SK-N-SH (cell line): ENCODE measurements at regions not wholly inside any gene's neighbourhood (a gene's known extent, or its start where the extent isn't known, plus 50 kb on each side); places are given as distances from the start of the nearest gene placed in this dataset.

Experiments
- CTCF ChIA-PET: fragments of 300-600, 350-600 bp; formaldehyde crosslinking; extraction: SDS; loops from one replicate; lab custom pipeline; 2021; lab: Yijun Ruan, JAX
- POLR2A ChIA-PET: fragments of 350-600 bp; sonication (Branson Sonifier 250); formaldehyde crosslinking; extraction: SDS; loops from one replicate; lab custom pipeline; 2020; ENCODE audit warnings: antibody characterized with exemption, inconsistent platforms; lab: Yijun Ruan, JAX
- DNase-seq: peaks from one replicate; pipeline ENCODE4 v3.0.0; 2012
- H2AFZ ChIP-seq: fragments of 200-600 bp; sonication (generic); 2 replicates; pipeline ENCODE4 v1.8.1; 2016; ENCODE audit warnings: antibody characterized with exemption, mild to moderate bottlenecking, low read depth
- H3F3A ChIP-seq: fragments of 200-600 bp; sonication (generic); replicated peaks from 2 replicates; pipeline ENCODE3; 2016; ENCODE audit warnings: antibody characterized with exemption, mild to moderate bottlenecking; ENCODE audit not compliant: insufficient read depth
- H3K27ac ChIP-seq, 2 experiments: fragments of 200-500 bp in 1 of 2; fragments of 200-600 bp in 1 of 2; sonication (Bioruptor generic) in 1 of 2; sonication (generic), shearing (Covaris generic) in 1 of 2; 2 replicates each; pipeline versions ENCODE4 v1.5.1 to v1.6.1; 2014 to 2016; ENCODE audit warnings: low read depth in 2 of 2, inconsistent platforms in 1 of 2, low read length in 1 of 2, mild to moderate bottlenecking in 1 of 2, mixed read lengths in 1 of 2
- H3K27me3 ChIP-seq: fragments of 200-600 bp; sonication (generic), shearing (Covaris generic); 2 replicates; pipeline ENCODE4 v1.6.1; 2016; ENCODE audit warnings: mixed run types; ENCODE audit not compliant: insufficient read depth
- H3K36me3 ChIP-seq, 2 experiments: fragments of 200-500 bp in 1 of 2; fragments of 200-600 bp in 1 of 2; sonication (Bioruptor generic) in 1 of 2; sonication (generic) in 1 of 2; replicated peaks in 1 of 2; 2 replicates each; pipeline versions ENCODE3 to v1.5.1; 2014 to 2016; ENCODE audit warnings: low read length in 1 of 2, mild to moderate bottlenecking in 1 of 2; ENCODE audit not compliant: insufficient read depth in 2 of 2, control insufficient read depth in 1 of 2
- H3K4me1 ChIP-seq, 2 experiments: fragments of 200-500 bp in 1 of 2; fragments of 200-600 bp in 1 of 2; sonication (Bioruptor generic) in 1 of 2; sonication (generic), shearing (Covaris generic) in 1 of 2; 2 replicates each; pipeline versions ENCODE4 v1.5.1 to v1.6.1; 2014 to 2016; ENCODE audit warnings: low read depth in 1 of 2, low read length in 1 of 2, mixed run types in 1 of 2; ENCODE audit not compliant: insufficient read depth in 2 of 2, control insufficient read depth in 1 of 2
- H3K4me2 ChIP-seq: fragments of 200-600 bp; sonication (generic), shearing (Covaris generic); 2 replicates; pipeline ENCODE4 v1.6.1; 2017; ENCODE audit warnings: mixed run types
- H3K4me3 ChIP-seq, 2 experiments: fragments of 200-500 bp in 1 of 2; fragments of 200-600 bp in 1 of 2; sonication (Bioruptor generic) in 1 of 2; sonication (generic), shearing (Covaris generic) in 1 of 2; 2 replicates each; pipeline versions ENCODE4 v1.5.1 to v1.8.1; 2014 to 2016; ENCODE audit warnings: low read depth in 2 of 2, inconsistent platforms in 1 of 2, low read length in 1 of 2, mild to moderate bottlenecking in 1 of 2, mixed read lengths in 1 of 2, moderate library complexity in 1 of 2
- H3K79me2 ChIP-seq: fragments of 200-600 bp; sonication (generic); 2 replicates; pipeline ENCODE4 v1.8.1; 2017; ENCODE audit warnings: mild to moderate bottlenecking; ENCODE audit not compliant: insufficient read depth
- H3K9ac ChIP-seq: fragments of 200-600 bp; sonication (generic); 2 replicates; pipeline ENCODE4 v1.6.1; 2017; ENCODE audit warnings: mixed run types
- H3K9me2 ChIP-seq: fragments of 200-600 bp; sonication (generic); 2 replicates; pipeline ENCODE4 v1.6.1; 2017; ENCODE audit warnings: mixed run types
- H3K9me3 ChIP-seq: fragments of 200-600 bp; sonication (generic); 2 replicates; pipeline ENCODE4 v1.6.1; 2017; ENCODE audit warnings: mixed run types, mild to moderate bottlenecking, moderate library complexity
- H4K20me1 ChIP-seq: fragments of 200-600 bp; sonication (generic); 2 replicates; pipeline ENCODE4 v1.6.1; 2017; ENCODE audit warnings: mild to moderate bottlenecking, mixed run types; ENCODE audit not compliant: insufficient read depth
- CHD2 ChIP-seq: fragments of 150-350 bp; IDR thresholded peaks from 2 replicates; pipeline ENCODE4 v1.6.1; 2018; ENCODE audit warnings: low read length; ENCODE audit not compliant: partially characterized antibody
- CTCF ChIP-seq: fragments of 200-600 bp; sonication (generic); IDR thresholded peaks from 2 replicates; pipeline ENCODE4 v1.6.1; 2017; ENCODE audit warnings: antibody characterized with exemption, mild to moderate bottlenecking, moderate library complexity
- EP300 ChIP-seq, 2 experiments: IDR thresholded peaks; 2 replicates each; pipeline versions ENCODE4 v1.4.0 to v1.6.1; 2012; ENCODE audit warnings: borderline replicate concordance in 1 of 2, low read depth in 1 of 2, low read length in 1 of 2
- FOXM1 ChIP-seq: IDR thresholded peaks from 2 replicates; pipeline ENCODE4 v1.4.0; 2012; ENCODE audit warnings: low read depth, mild to moderate bottlenecking
- IRF3 ChIP-seq: fragments of 150-350 bp; IDR thresholded peaks from 2 replicates; pipeline ENCODE4 v1.6.1; 2016; ENCODE audit warnings: mild to moderate bottlenecking, low read depth, low read length
- MEF2A ChIP-seq: IDR thresholded peaks from 2 replicates; pipeline ENCODE4 v1.4.0; 2012; ENCODE audit warnings: low read depth, borderline replicate concordance
- NRF1 ChIP-seq: IDR thresholded peaks from 2 replicates; pipeline ENCODE4 v1.6.1; 2012; ENCODE audit warnings: low read depth, mild to moderate bottlenecking, low read length
- RCOR1 ChIP-seq: fragments of 150-350 bp; IDR thresholded peaks from 2 replicates; pipeline ENCODE4 v1.6.1; 2017; ENCODE audit warnings: antibody characterized with exemption, low read length
- SIN3A ChIP-seq: IDR thresholded peaks from 2 replicates; pipeline ENCODE4 v1.6.1; 2012; ENCODE audit warnings: low read depth, mild to moderate bottlenecking, low read length, moderate library complexity, borderline replicate concordance
- TAF1 ChIP-seq: IDR thresholded peaks from 2 replicates; pipeline ENCODE4 v1.6.1; 2012; ENCODE audit warnings: low read depth, mild to moderate bottlenecking, low read length, moderate library complexity, borderline replicate concordance
- TCF12 ChIP-seq: IDR thresholded peaks from 2 replicates; pipeline ENCODE4 v1.4.0; 2012
- TEAD4 ChIP-seq: IDR thresholded peaks from 2 replicates; pipeline ENCODE4 v1.4.0; 2012; ENCODE audit warnings: mild to moderate bottlenecking, borderline replicate concordance; ENCODE audit not compliant: insufficient read depth
- USF1 ChIP-seq: IDR thresholded peaks from 2 replicates; pipeline ENCODE4 v1.4.0; 2012; ENCODE audit warnings: low read depth, borderline replicate concordance
- WGBS: methylation state at CpG from one replicate; pipeline ENCODE4 v1.1.6; 2017; ENCODE audit warnings: low lambda C conversion rate; 5-methylcytosine and 5-hydroxymethylcytosine counted together
- TF ChIP-seq, protein P1 (sequence below): IDR thresholded peaks from 2 replicates; pipeline ENCODE4; 2012
- TF ChIP-seq, protein P2 (sequence below): IDR thresholded peaks from 2 replicates; pipeline ENCODE4 v1.4.0; 2012; ENCODE audit warnings: low read depth

GRCh38 chr18:5611221-5611620 is 67.4 kb upstream of the EPB41L3 start (continued):
- TF ChIP-seq MEF2A (no peak), NRF1 (no peak), RCOR1 (no peak)

DNA sequence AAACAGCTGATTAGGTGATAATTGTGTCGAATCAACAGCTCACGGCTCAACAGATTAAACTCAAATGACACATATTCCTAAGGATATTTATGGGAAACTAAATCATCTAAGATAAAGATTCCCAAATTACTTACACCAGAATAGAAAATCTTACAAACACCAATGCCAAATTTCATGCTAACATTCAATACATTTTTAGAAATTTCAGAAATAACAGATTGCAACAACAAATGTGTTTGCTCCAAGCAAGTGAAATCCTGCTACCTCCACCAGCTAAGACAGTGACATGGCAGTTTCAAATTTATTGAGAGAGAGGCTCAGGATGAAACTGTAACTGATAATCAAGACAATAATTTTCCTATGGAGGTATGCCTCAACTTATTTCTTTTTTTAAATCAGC is 65.0 kb upstream of the EPB41L3 start:
- H3K9me2 ChIP-seq: no peaks in the 10 kb centered on the region
- POLR2A ChIA-PET: no interaction called here
- CTCF ChIA-PET: interaction anchor here (1.1 kb wide), 1 partner anchor 8 kb away, joined by 3 read pairs; no protein-coding TSS in a partner anchor

GRCh38 chr18:5606951-5607350 is 63.2 kb upstream of the EPB41L3 start:
- H3K36me3 ChIP-seq: no peaks in the 10 kb centered on the region
- H3K4me1 ChIP-seq: no peaks in the 10 kb centered on the region
- H3K9ac ChIP-seq: no peak overlapping the region
- 20% methylated on average over 6 of the region's 6 CpGs for WGBS
- no peaks in the 10 kb centered on the region for H3F3A ChIP-seq
- no peak for DNase-seq
- H3K27me3 ChIP-seq: peaks cover 10% of the 10 kb centered on the region; the same call in 1 of the 2 replicates
- ChIA-PET CTCF (interaction anchor here (0.5 to 0.7 kb wide), 3 partner anchors 547 to 1558 kb away, joined by 3 to 4 read pairs (median 3); no protein-coding TSS in a partner anchor), POLR2A (no interaction called here)
- no peaks in the 10 kb centered on the region for H3K9me2 ChIP-seq
- H3K9me3 ChIP-seq: no peaks in the 10 kb centered on the region
- H4K20me1 ChIP-seq: no peaks in the 10 kb centered on the region
- H3K4me3 ChIP-seq: no peak overlapping the region
- no peak overlapping the region for H3K27ac ChIP-seq
- no peaks in the 10 kb centered on the region for H3K79me2 ChIP-seq
- no peak overlapping the region for H3K4me2 ChIP-seq
- H2AFZ ChIP-seq: no peak overlapping the region
- TF ChIP-seq MEF2A (no peak), TCF12 (no peak), USF1 (no peak), IRF3 (no peak), TAF1 (no peak), CTCF (no peak), NRF1 (no peak), EP300 (IDR thresholded peaks at IDR 0.05; ENCODE audit: borderline replicate concordance in 1 of 2, low read depth in 1 of 2, low read length in 1 of 2) (no peak), SIN3A (no peak), CHD2 (no peak), TEAD4 (no peak), FOXM1 (no peak)
- TF ChIP-seq, protein P1, sequence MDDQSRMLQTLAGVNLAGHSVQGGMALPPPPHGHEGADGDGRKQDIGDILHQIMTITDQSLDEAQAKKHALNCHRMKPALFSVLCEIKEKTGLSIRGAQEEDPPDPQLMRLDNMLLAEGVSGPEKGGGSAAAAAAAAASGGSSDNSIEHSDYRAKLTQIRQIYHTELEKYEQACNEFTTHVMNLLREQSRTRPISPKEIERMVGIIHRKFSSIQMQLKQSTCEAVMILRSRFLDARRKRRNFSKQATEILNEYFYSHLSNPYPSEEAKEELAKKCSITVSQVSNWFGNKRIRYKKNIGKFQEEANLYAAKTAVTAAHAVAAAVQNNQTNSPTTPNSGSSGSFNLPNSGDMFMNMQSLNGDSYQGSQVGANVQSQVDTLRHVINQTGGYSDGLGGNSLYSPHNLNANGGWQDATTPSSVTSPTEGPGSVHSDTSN: no peak
- TF ChIP-seq, protein P2, sequence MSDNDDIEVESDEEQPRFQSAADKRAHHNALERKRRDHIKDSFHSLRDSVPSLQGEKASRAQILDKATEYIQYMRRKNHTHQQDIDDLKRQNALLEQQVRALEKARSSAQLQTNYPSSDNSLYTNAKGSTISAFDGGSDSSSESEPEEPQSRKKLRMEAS: no peak

More for the DNA sequence above, 65.0 kb upstream of the EPB41L3 start:
- H3K27ac ChIP-seq: no peak overlapping the region
- H2AFZ ChIP-seq: no peak overlapping the region
- H4K20me1 ChIP-seq: no peaks in the 10 kb centered on the region
- no peak for DNase-seq
- no peak overlapping the region for H3K4me3 ChIP-seq
- H3K36me3 ChIP-seq: no peaks in the 10 kb centered on the region
- no peaks in the 10 kb centered on the region for H3K79me2 ChIP-seq
- H3K9me3 ChIP-seq: no peaks in the 10 kb centered on the region
- no peak overlapping the region for H3K9ac ChIP-seq
- H3K27me3 ChIP-seq: no peaks in the 10 kb centered on the region
- TF ChIP-seq NRF1: no peak
- TF ChIP-seq USF1: no peak
- TF ChIP-seq EP300 (IDR thresholded peaks at IDR 0.05; ENCODE audit: borderline replicate concordance in 1 of 2, low read depth in 1 of 2, low read length in 1 of 2): no peak
- H3F3A ChIP-seq: no peaks in the 10 kb centered on the region
- no peak overlapping the region for H3K4me2 ChIP-seq
- WGBS: 6% methylated on average over 2 of the region's 2 CpGs
- no peaks in the 10 kb centered on the region for H3K4me1 ChIP-seq
